Ishikawa (cell line): ENCODE measurements at regions not wholly inside any gene's neighbourhood (a gene's known extent, or its start where the extent isn't known, plus 50 kb on each side); places are given as distances from the start of the nearest gene placed in this dataset.

Source experiments
- CREB1 ChIP-seq: IDR thresholded peaks from 2 replicates; pipeline ENCODE4 v1.6.1; 2012; ENCODE audit warnings: low read depth
- EGR1 ChIP-seq: IDR thresholded peaks from 2 replicates; pipeline ENCODE4 v1.6.1; 2012
- EP300 ChIP-seq: IDR thresholded peaks from 2 replicates; pipeline ENCODE4 v1.6.1; 2012; ENCODE audit warnings: borderline replicate concordance
- FOXM1 ChIP-seq: IDR thresholded peaks from 2 replicates; pipeline ENCODE4 v1.6.1; 2012; ENCODE audit warnings: low read depth, borderline replicate concordance
- NFIC ChIP-seq: IDR thresholded peaks from 2 replicates; pipeline ENCODE4 v1.6.1; 2012
- RAD21 ChIP-seq: IDR thresholded peaks from 2 replicates; pipeline ENCODE4 v1.6.1; 2012; ENCODE audit warnings: low read depth
- REST ChIP-seq: IDR thresholded peaks from 2 replicates; pipeline ENCODE4 v1.6.1; 2012; ENCODE audit warnings: low read depth, mild to moderate bottlenecking
- TAF1 ChIP-seq: IDR thresholded peaks from 2 replicates; pipeline ENCODE4 v1.6.1; 2012; ENCODE audit warnings: low read depth, mild to moderate bottlenecking
- TCF12 ChIP-seq: IDR thresholded peaks from 2 replicates; pipeline ENCODE4 v1.6.1; 2012; ENCODE audit warnings: low read depth
- TEAD4 ChIP-seq: IDR thresholded peaks from 2 replicates; pipeline ENCODE4 v1.6.1; 2012
- YY1 ChIP-seq: IDR thresholded peaks from 2 replicates; pipeline ENCODE4 v1.6.1; 2012; ENCODE audit warnings: low read depth
- ZBTB7A ChIP-seq: IDR thresholded peaks from 2 replicates; pipeline ENCODE4 v1.6.1; 2012; ENCODE audit warnings: low read depth
- TF ChIP-seq, protein P1 (sequence below): IDR thresholded peaks from 2 replicates; pipeline ENCODE4 v1.6.1; 2012
- TF ChIP-seq, protein P2 (sequence below): IDR thresholded peaks from 2 replicates; pipeline ENCODE4 v1.6.1; 2012

- TF ChIP-seq, protein P1, sequence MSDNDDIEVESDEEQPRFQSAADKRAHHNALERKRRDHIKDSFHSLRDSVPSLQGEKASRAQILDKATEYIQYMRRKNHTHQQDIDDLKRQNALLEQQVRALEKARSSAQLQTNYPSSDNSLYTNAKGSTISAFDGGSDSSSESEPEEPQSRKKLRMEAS: no peak
- TF ChIP-seq EP300 (no peak), RAD21 (no peak), REST (no peak), YY1 (no peak), CREB1 (no peak), TAF1 (no peak), FOXM1 (no peak), TCF12 (no peak), EGR1 (no peak), TEAD4 (no peak), ZBTB7A (no peak), NFIC (no peak)
- TF ChIP-seq, protein P2, sequence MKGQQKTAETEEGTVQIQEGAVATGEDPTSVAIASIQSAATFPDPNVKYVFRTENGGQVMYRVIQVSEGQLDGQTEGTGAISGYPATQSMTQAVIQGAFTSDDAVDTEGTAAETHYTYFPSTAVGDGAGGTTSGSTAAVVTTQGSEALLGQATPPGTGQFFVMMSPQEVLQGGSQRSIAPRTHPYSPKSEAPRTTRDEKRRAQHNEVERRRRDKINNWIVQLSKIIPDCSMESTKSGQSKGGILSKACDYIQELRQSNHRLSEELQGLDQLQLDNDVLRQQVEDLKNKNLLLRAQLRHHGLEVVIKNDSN: no peak
Measured at GRCh38 chr6:140849456-140849855, 1283.3 kb upstream of the GJE1 start.
